IPS-18a (cell line): ENCODE measurements at regions not wholly inside any gene's neighbourhood (a gene's known extent, or its start where the extent isn't known, plus 50 kb on each side); places are given as distances from the start of the nearest gene placed in this dataset.

Experiments used
- H3K27ac ChIP-seq: one replicate; pipeline ENCODE4 v1.5.1; 2013; ENCODE audit warnings: low read length
- H3K27me3 ChIP-seq: one replicate; pipeline ENCODE4 v1.6.1; 2013; ENCODE audit warnings: mild to moderate bottlenecking, low read length; ENCODE audit not compliant: control insufficient read depth, insufficient read depth
- H3K36me3 ChIP-seq: one replicate; pipeline ENCODE4 v1.6.1; 2013; ENCODE audit warnings: low read depth, low read length; ENCODE audit not compliant: control insufficient read depth
- H3K4me1 ChIP-seq: one replicate; pipeline ENCODE4 v1.6.1; 2013; ENCODE audit warnings: low read depth, low read length; ENCODE audit not compliant: control insufficient read depth
- H3K4me3 ChIP-seq: one replicate; pipeline ENCODE4 v1.5.1; 2013; ENCODE audit warnings: low read length
- H3K9ac ChIP-seq: one replicate; pipeline ENCODE4 v1.6.1; 2013; ENCODE audit warnings: mild to moderate bottlenecking, low read length, moderate library complexity
- H3K9me3 ChIP-seq: one replicate; pipeline ENCODE4 v1.6.1; 2013; ENCODE audit warnings: low read depth, low read length; ENCODE audit not compliant: control insufficient read depth

GRCh38 chr6:108744996-108745395 lies 103.2 kb upstream of the ARMC2 start:
- no peaks in the 10 kb centered on the region for H3K27me3 ChIP-seq
- no peaks in the 10 kb centered on the region for H3K9me3 ChIP-seq
- H3K4me3 ChIP-seq = no peak overlapping the region
- no peak overlapping the region for H3K27ac ChIP-seq
- no peaks in the 10 kb centered on the region for H3K4me1 ChIP-seq
- H3K9ac ChIP-seq = no peak overlapping the region
- H3K36me3 ChIP-seq = no peaks in the 10 kb centered on the region

DNA sequence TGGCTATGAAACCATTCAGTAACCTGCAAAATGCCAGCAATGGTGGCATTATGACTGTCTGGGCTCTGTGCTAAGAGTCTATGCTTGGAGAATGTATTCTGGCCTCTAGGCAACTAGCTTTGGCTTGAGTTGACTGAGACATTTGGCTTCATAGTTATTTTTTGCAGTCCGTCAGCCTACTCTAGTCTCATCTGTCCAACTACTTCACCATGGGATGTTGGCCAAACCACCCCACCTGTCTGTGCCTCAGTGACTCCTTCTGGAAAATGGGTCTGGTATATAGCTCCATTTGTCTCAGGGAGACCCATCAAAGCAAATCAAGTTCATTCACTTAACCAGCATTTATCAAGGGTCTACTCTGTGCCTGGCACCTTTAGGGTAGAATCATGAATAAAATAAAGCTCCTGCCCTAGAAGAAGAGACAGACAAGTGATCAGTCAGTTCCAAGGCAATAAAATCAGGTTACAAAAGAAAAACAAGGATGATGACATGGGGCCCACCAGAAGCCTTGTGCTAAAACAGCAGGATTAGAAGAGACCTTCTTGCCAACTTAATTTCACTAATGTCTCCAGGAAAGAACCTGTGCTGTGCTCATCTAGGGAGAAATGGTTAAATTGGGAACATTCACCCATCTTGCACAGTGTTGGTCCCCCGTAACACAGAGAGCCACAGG lies 102.4 kb upstream of the ARMC2 start:
- no peak overlapping the region for H3K9ac ChIP-seq
- no peak overlapping the region for H3K4me3 ChIP-seq
- no peaks in the 10 kb centered on the region for H3K27me3 ChIP-seq
- H3K9me3 ChIP-seq = no peaks in the 10 kb centered on the region
- H3K27ac ChIP-seq = no peak overlapping the region
- H3K4me1 ChIP-seq = no peaks in the 10 kb centered on the region
- no peaks in the 10 kb centered on the region for H3K36me3 ChIP-seq

GRCh38 chr6:108746366-108746765 lies 101.9 kb upstream of the ARMC2 start:
- Histone ChIP-seq H3K27me3 (no peaks in the 10 kb centered on the region), H3K4me1 (no peaks in the 10 kb centered on the region), H3K9ac (no peak overlapping the region), H3K9me3 (no peaks in the 10 kb centered on the region), H3K4me3 (no peak overlapping the region), H3K36me3 (no peaks in the 10 kb centered on the region), H3K27ac (no peak overlapping the region)

GRCh38 chr6:108746836-108747575 lies 101.2 kb upstream of the ARMC2 start:
- Histone ChIP-seq H3K9ac (no peak overlapping the region), H3K36me3 (no peaks in the 10 kb centered on the region), H3K9me3 (no peaks in the 10 kb centered on the region)

GRCh38 chr6:108748055-108748454 lies 100.2 kb upstream of the ARMC2 start:
- Histone ChIP-seq H3K4me1 (no peaks in the 10 kb centered on the region), H3K4me3 (no peak overlapping the region), H3K27ac (no peak overlapping the region), H3K9ac (no peak overlapping the region), H3K36me3 (no peaks in the 10 kb centered on the region), H3K9me3 (no peaks in the 10 kb centered on the region), H3K27me3 (no peaks in the 10 kb centered on the region)

More at GRCh38 chr6:108746836-108747575, 101.2 kb upstream of the ARMC2 start:
- H3K4me3 ChIP-seq = no peak overlapping the region
- no peak overlapping the region for H3K27ac ChIP-seq
- no peaks in the 10 kb centered on the region for H3K27me3 ChIP-seq
- no peaks in the 10 kb centered on the region for H3K4me1 ChIP-seq

DNA sequence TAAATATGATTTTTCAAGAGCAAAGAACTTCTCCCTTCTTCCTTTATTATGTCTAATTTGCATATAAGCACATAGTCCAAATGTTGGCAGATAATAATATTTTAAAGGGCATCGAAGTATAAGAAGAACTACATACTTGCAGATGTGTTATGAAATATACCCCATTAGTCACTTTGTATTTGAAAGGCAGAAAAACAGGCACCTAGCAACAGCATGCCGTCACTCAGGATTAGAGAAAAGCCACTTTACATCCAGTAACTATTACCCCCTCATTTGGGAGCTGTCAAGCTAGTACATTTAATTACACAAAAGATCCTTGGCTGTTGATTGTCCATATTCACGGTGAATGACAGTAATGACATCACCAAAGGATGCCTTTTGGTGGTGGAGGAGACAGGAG lies 99.3 kb upstream of the ARMC2 start:
- no peaks in the 10 kb centered on the region for H3K27me3 ChIP-seq
- H3K9ac ChIP-seq = no peak overlapping the region
- H3K4me3 ChIP-seq = no peak overlapping the region
- no peaks in the 10 kb centered on the region for H3K36me3 ChIP-seq
- no peaks in the 10 kb centered on the region for H3K4me1 ChIP-seq
- H3K27ac ChIP-seq = no peak overlapping the region
- H3K9me3 ChIP-seq = no peaks in the 10 kb centered on the region

DNA sequence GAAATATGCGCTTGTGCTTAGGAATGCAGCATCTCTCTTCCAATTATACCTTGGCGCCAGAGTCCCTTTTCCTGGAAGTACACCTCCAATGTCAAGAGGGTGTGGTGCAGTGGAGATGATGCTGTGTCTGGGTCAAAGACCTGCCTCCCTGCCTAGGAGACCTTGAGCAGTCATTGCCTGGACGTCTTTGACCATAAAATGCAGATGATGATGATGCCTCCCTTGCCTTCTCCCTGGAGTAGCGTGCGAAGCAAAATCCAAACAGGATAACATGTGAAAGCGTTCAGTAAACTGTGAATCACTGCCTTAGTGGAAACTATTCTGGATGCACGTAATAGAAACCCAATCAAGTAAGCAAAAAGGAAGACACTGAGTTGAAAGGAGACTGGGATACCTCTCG lies 97.4 kb upstream of the ARMC2 start:
- Histone ChIP-seq H3K36me3 (no peaks in the 10 kb centered on the region), H3K9ac (no peak overlapping the region), H3K4me3 (no peak overlapping the region), H3K4me1 (no peaks in the 10 kb centered on the region), H3K27ac (no peak overlapping the region), H3K9me3 (no peaks in the 10 kb centered on the region), H3K27me3 (no peaks in the 10 kb centered on the region)

DNA sequence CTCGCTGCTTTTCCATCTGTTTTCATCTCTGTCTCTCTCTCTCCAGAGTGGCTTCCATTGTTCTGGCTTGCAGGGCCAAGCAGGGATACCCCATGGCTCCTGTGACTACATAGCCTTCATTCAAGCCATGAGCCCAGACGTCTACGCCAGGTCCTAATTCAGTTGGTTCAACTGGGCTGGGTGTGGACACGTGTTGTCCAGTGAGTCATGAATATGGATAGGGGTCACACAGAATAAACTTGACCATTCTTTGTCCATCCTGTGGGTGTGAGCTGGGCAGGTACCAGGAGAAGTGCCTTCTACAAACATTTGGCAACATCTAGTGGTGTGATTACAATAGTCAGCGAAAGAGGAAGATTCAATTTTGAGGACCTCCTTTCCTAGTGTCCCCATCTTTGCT lies 96.9 kb upstream of the ARMC2 start:
- no peak overlapping the region for H3K27ac ChIP-seq
- no peaks in the 10 kb centered on the region for H3K36me3 ChIP-seq
- no peaks in the 10 kb centered on the region for H3K4me1 ChIP-seq
- H3K4me3 ChIP-seq = no peak overlapping the region
- no peaks in the 10 kb centered on the region for H3K9me3 ChIP-seq
- no peaks in the 10 kb centered on the region for H3K27me3 ChIP-seq
- H3K9ac ChIP-seq = no peak overlapping the region

DNA sequence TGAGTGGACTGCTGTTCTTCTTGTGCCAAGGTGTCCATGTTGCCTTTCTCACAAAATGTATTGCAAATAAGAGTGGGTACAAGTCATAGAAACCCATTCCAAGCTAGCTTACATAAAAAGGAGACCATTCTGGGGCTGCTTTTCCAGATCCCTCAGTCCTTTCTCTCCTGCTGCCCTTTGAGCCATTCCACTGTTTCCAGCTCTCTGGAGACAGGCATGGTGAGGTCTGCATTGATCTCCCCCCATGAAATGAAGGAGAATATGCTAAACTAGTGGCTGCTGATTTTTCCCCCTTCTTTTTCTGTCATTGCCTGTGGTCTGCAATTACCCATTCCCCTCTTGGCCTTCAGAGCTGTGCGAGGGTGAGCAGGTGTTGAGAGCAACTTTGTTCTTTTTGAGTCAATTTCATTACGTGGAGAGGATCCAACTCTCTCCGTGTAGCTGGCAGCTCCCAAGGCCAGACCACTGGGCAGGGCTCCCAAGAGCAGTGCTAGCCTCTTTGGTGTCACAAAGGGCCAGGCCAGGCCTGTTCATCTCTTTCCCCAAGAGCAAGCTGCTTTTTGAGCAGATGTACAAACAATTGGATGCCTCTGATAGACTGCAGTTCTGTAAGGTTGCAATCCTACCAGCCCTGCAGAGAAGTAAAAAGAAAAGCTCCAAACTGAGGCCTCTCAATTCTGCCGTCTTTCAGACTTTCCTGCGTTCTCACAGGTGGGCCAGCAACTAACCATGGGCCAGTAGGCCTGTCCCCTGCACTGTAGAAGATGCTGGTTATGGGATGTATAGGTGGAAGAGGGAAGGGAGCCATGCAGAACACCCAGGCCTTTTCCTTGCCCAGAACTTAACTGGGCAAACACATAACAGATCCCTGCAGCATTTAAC lies 96.1 kb upstream of the ARMC2 start:
- Histone ChIP-seq H3K4me1 (no peaks in the 10 kb centered on the region), H3K27me3 (no peaks in the 10 kb centered on the region), H3K27ac (no peak overlapping the region), H3K4me3 (no peak overlapping the region), H3K9ac (no peak overlapping the region), H3K36me3 (no peaks in the 10 kb centered on the region), H3K9me3 (no peaks in the 10 kb centered on the region)

DNA sequence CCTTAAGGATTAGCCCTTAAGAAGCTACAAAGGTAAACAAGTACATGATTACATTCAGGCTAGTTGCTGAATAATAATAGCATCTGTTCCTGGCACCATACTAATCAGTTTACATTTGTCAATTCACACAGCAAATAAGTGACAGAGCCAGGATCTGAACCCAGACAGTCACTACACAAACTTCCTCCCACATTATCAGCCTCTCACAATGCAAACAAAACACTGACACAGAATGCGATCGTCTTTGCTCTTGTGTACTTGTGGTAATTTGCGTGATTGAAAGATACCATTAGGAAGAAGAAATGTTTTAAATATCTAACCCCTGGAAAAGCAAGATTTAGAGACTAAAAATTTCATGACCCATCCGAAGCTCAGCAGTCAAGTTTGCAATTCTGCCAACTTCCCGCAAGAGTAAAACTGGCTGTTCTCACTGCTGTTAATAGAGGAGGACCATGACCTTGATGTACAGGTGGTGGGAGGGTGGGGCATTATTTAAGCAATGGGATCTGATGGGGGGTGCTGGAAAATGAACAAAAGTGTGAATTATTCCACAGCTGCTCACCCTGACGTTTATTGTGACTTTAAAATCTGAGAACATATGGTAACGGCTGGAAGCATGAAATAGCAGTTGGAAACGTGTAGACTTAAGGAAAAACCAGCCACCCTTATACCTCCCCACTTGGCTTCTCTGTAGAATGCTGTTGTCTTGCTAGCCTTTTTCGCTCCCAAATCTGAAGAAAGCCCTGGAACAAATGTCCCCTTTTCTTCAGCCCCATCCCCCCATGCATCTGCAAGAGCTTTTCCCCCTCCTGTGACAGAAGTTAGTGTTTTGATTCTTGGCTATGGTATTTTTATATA lies 95.3 kb upstream of the ARMC2 start:
- H3K4me1 ChIP-seq = no peaks in the 10 kb centered on the region
- no peaks in the 10 kb centered on the region for H3K27me3 ChIP-seq
- no peak overlapping the region for H3K9ac ChIP-seq
- no peak overlapping the region for H3K4me3 ChIP-seq
- H3K36me3 ChIP-seq = no peaks in the 10 kb centered on the region
- H3K27ac ChIP-seq = no peak overlapping the region
- H3K9me3 ChIP-seq = no peaks in the 10 kb centered on the region
